HG02884 (cell line): ENCODE measurements at regions not wholly inside any gene's neighbourhood (a gene's known extent, or its start where the extent isn't known, plus 50 kb on each side); places are given as distances from the start of the nearest gene placed in this dataset.

Experiments
- ATAC-seq: cut with Tn5 transposase; IDR thresholded peaks from one replicate; pipeline ENCODE4 v1.9.1; 2021; ENCODE audit warnings: mild to moderate bottlenecking, moderate library complexity; ENCODE audit not compliant: unreplicated experiment

DNA sequence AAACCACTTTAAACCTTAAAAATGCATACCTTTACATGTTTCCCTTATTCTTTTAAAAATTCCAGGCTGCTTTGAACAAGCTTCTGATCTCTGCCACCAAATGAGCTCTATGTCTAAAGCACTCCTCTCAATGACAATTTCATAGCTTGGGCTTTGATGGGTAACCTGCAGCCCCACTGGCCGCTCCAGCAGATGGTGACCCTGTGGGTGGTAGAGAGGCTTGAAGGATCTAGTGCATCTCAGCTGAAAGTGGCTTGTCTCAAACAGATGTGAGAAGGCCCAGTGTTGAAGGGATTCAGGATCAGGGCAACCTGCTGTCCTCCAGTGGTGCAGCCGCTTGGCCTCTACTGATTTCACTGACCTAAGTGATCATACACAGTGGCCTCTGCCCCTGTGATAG lies 84.7 kb upstream of the IRF2BP2 start:
- no peak for ATAC-seq

DNA sequence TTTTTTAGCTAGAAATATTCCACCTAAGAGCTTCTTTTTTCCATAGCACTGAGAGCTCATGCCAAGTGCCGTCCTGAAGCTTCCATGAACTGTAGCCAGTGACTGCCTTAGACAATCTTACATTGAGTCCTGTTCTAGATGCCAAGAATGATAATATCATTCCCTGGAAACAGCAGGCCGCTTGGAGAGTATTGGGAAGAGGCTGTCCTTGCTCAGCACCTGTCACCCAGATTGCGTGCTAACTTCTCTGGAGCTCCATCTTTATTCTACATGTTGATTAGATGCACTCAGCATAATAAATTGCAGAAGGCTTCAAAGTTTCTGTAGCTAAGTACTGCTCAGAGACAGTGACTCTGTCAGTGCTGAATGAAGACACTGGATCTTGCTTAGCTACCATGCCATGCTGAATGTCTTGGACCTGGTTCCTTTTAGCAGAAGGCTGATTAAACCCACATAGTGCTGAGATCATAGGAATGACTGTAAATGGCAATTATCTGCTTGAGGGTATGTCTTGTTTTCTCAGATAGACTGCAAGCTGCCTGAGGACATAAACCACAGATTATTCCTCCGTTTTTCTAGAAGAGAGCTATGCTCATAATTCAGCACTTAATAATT lies 83.1 kb upstream of the IRF2BP2 start:
- no peak for ATAC-seq

DNA sequence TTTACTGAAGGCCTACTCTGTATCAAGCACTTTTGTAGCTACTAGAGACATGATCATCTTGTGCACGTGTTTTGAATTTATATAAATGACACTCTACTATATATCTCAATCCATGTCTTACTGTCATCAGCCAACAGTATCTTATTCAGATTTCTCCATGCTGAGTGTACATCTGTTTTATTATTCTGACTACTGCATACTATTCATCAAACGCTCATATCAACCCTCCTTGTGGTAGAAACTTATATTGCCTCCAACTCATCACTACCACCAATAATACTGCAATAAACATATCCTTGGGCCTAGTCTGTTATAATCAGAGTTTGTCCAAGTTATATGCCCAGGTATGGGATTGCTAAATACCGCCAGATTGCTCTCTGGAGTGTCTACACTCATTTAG lies 81.6 kb upstream of the IRF2BP2 start:
- ATAC-seq = no peak

DNA sequence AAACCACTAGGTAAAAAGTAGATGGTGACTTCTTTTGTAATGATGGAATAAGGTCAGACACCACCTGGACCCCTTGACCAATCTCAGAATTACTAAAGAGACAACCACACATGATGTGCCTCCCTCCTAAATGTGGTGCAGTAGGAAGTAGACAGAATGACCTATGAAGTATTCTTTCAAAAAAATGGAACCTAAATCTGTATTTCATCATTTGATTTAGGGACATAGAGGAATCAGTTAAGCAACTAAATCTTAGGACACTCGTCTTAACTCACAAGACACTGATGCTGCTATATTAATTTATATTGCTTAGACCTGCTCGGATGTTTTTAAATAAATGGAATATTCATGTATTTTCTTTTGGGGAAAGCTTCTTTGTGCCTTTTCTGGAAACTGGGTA lies 80.9 kb upstream of the IRF2BP2 start:
- no peak for ATAC-seq

DNA sequence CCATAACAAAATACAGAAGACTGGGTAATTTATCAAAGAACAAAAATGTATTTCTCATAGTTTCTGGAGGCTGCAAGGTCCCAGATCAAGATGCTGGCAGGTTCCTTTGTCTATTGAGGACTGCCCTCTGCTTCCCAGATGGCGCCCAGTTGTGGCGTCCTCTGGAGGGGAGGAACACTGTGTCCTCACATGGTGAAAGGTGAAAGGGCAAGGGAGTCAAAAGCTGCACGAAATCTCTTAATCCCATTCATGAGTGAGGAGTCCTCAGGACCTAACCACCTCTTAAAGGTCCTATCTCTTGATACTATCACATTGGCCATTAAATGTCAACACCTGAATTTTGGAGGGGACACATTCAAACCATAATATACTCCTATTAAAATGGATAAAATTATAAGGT lies 79.3 kb upstream of the IRF2BP2 start:
- ATAC-seq = no peak

DNA sequence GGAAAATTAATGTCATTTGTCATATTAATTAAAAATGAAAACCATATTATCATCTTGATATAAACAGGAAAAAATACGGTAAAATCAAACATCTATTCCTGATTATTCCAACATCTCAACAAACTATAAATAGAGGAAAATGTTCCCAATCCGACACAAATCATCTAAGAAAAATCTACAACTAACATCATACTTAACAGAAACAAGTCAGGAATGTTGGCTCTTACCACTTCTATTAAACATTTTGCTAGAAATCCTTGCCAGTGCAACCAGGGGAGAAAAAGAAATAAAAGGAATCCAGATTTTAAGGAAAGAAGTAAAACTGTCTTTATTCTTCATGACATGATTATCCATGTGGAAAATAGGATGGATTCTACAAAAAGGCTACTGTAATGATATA lies 77.0 kb upstream of the IRF2BP2 start:
- no peak for ATAC-seq

DNA sequence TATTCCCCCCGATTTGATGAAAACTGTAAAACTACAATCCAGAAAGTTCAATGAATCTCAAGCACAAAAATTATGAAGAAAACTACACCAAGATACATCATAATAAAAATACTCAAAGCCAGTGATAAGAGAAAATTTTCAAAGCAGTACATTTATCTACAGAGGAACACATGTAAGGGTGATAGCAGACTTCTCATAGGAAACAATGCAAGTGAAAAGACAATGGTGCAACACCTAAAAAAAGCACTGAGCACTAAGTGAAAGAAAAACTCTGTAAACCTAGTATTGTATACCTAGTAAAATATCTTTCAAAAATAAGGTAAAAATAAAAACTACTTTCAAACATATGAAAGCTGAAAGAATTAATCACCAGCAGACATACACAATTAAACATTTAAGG lies 76.1 kb upstream of the IRF2BP2 start:
- ATAC-seq = no peak

DNA sequence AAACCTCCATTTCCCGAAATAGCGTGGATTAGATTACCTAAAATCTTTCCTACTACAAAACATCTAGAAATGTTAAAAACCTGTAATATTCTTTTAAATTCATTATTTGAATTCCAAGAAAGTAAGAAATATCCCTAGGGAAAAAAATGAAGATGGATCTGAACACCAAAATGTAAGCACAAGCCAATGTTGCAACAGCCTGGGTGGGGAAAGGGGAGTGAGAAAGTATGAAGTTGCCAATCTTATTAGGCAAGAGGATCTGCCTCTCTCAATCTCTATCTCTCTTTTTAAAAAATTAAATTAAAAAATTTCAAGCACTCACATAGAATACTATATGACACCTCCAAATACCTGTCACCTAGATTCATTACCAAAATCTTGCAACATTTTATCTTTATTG lies 74.9 kb upstream of the IRF2BP2 start:
- ATAC-seq = no peak

DNA sequence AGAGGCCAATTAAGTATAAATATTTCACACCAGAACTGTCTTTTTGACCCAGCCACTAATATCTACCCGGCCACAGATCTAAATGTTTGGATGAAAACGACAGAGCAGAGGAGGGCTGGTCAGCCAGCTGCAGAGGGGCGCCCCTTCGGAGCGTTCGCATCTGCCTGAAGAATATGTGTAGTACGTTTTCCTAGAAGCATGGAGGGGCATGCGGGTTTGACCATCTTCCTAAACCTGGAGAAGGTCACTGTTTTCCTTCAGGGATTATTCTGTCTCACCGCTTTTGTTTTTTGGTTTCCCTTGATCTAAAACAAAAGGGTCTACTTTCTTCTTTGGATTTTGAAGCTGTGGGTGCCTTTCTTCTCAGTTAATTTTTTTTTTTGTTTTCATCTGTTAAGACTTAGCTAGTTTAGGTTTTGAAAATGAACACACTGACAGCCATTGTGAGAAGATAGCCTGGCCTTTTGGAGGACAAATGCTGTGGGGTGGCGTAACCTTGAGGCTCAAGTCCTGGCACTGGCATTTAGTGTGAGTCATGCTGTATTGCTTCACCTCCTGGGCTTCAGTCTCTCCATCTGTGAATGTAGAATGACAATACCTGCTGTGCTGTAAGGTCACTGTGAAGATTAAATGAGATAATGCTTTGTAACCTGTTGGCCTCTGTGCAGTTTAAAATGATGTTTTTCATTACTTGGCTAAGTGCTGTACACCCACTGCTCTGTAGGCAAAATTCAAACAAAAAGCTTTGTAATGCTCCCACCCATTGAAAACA lies 74.1 kb upstream of the IRF2BP2 start:
- no peak for ATAC-seq

DNA sequence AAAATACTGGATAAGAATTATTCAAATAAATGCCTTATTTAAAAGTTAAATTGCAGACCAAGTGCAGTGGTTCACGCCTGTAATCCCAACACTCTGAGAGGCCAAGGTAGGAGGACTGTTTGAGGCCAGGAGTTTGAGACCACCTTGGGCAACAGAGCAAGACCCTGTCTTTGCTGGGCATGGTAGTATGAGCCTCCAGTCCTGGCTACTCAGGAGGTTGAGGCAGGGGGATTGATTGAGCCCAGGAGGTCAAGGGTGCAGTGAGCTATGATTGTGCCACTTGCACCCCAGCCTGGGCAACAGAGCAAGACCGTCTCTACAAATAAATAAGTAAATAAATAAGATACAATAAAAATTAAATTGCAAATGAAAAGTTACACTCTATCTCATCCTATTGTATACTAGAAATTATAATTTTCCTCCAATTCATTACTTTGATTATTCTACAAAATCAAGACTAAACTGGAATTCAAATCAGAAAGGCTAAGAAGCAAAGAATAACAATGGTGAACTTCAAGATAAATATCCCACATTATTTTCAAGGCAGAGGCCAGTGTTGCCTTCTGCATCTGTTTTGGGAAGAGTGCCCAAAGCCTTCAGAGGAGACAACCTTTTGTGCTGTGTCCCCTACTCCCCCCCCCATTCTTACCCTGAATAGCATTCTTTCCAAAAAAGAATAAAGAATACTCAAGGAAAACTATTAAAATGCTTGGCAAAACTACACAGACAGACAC lies 73.3 kb upstream of the IRF2BP2 start:
- ATAC-seq = no peak

DNA sequence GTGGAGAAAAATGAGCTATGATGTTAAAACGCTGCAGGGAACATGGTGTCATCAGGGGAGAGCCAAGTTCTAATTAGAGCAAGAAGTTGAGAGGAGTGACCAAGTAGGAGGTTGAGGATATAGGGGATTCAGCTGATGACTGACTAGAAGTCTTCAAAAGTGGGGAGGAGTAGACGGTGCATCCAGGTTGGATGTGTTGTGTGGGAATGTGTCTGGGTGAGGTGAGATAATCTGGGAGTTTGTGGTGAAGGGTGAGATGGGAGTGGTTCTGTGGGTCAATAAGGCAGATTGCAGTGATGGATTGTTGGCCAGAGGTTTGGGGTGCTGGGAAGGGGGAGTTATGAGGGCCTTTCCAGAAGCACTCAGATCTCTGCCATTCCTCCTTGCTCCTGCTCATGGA lies 72.0 kb upstream of the IRF2BP2 start:
- no peak for ATAC-seq

DNA sequence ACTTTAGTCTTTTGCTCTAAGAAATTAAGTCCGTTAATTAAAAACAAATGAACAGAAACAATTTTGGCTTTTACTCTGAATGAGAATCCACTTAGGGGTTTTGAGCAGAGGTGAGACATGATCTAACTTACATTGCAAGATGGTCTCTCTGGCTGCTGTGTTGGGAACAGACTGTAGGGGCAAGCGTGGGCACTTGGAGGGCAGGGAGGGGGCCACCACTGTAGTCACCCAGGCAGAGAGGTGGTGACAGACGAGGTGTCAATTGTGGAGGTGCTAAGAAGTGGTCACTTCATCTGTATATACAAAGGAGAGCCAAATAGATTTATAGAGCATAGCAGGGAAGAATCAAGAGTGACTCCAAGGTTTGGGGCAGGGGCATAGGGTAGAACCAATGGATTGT lies 71.1 kb upstream of the IRF2BP2 start:
- no peak for ATAC-seq

DNA sequence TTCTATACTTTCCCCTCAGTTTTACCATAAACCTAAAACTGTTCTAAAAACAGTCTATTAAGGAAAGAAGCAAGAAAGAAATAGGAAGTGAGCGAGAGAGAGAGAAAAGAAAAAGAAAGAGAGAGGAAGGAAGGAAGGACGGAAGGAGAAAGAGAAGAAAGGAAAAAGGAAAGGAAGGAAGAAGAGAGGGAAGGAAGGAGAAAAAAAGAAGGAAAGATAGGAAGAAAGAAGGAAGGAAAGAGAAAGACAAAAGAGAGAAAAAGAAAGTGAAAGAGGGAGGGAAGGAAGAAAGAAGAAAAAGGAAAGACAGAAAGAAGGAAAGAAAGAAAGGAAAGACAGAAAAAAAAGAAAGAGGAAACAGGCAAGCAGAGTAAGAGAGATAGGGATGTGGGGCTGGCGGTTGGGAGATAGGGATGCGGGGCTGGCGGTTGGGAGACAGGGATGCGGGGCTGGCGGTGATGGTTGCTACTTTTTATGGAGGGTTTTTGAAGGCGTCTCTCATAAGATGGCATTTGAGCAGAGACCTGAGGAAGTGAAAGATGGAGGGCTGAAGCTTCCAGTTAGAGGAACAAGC lies 70.4 kb upstream of the IRF2BP2 start:
- no peak for ATAC-seq

DNA sequence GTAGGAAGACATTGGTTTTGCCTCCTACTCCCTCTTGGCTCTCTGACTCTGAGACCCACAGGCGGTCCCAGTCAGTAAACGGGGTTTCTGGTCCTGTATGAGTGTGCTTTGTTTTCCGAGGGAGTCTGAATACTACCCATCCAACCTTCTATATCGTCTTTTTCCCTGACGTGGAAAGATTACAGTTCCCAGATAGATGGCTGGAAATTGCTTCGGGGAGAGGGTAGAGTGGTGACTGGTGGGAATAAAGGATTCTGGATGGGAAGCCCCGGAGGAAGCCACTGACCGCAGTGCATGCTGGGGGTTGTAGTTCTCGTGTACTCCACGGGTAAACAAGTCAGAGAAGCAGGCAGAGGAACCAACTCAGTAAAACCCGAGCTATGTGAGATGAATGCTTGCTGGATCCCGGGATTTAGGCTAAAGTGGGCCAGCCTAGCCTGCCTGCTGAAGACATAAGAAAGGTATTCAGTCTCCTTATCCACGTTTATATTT lies 66.2 kb upstream of the IRF2BP2 start:
- ATAC-seq = no peak

DNA sequence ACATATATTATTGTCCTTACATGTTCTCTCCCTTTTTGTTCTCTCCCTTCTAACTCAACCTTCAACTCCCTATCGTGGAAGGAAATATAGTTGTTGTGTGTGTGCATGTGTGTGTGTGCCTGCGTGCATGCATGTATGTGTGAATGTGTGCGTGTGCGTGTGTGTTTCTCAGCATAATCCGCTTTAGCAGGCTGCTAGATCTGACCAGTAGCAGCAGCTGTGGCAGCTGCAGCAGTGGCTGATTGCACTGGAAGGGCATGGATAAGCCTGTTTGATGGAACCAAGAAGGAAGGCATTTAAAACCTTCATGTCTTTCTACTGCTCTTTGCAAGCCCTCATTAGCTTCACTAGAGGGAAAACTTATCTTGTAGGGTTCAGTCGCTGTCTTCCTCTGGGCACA lies 65.6 kb upstream of the IRF2BP2 start:
- no peak for ATAC-seq

DNA sequence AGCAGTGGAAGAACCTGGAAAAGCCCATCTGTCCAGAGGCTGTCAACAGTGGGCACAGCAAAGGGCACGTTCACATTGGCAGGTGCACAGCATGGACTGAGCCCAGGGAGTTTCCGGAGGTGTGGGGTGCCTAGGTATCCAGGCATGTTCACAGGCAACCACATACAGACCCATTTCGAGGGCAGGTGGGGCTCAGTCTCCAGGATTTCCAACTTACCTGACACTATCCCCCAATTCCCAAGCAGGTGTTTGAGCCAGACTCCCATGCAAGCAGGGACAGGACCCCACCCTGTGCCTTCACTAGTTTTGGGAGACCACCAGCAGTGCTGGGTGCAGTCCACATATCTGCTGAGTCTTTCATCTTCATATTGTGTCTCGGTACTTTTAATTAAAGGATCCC lies 65.0 kb upstream of the IRF2BP2 start:
- no peak for ATAC-seq

DNA sequence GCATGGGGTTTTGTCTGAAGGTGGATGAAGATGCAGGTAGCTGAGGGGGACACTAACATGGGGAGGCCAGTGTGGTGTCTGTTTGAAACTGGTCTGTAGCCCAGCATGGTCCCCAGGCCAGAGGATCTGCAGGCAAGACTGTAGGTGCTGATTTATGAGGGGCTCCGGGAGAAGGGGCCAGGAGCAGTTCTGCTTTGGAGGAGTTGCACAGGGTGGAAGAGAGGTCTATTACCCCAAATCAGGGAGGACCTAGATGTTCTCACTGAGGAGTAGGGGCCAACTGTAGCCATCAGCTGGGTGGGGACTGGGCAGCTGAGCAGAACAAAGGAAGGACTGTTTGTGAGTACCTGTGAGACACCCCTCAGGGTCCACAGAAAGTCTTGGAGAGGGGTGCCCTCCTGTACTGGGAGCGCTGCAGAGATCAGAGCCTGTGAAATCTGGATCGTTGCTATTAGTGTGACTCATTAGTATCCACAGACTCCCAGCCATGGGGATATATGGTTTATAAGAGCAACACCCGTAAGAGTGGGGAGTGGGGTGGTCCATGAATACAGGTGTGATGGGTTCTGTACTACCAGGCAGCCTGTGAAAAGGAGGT lies 64.3 kb upstream of the IRF2BP2 start:
- no peak for ATAC-seq

DNA sequence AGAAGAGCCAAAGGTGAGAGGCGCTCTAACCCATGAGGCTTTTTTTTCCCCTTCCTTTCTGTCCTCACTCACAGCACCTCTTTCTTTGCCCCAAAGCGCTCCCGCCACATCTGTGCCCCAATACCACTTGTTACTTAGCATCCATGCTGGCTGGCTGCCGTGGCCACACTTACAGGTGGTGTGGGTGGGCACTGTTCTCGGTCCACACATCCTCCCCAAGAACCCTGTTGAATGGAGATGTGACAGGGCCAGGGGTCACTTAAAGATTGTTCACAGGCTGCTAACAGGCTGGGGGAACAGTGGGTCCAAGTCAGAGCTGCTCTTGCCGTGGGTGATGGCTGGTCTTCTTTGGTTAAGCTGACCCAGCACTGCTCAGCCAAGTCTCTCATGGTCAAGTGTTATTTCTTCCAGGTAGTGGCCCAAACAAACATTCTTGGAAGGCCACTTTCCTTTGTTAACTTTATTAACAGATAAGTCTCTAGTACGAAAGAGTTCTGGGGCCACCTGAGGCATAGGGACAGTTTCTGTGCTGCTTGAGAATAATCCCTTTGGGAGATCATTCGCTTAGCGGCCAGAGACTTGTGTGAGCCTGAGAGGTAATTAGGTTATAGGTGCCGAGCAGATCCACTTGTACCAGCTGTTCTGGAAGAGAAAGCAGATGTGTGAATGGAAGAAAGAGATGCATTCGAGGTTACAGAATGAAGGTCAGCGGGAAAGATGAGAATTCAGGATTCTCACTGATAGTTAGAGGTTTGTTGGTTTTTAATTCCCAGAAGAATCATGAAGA lies 62.6 kb upstream of the IRF2BP2 start:
- no peak for ATAC-seq

DNA sequence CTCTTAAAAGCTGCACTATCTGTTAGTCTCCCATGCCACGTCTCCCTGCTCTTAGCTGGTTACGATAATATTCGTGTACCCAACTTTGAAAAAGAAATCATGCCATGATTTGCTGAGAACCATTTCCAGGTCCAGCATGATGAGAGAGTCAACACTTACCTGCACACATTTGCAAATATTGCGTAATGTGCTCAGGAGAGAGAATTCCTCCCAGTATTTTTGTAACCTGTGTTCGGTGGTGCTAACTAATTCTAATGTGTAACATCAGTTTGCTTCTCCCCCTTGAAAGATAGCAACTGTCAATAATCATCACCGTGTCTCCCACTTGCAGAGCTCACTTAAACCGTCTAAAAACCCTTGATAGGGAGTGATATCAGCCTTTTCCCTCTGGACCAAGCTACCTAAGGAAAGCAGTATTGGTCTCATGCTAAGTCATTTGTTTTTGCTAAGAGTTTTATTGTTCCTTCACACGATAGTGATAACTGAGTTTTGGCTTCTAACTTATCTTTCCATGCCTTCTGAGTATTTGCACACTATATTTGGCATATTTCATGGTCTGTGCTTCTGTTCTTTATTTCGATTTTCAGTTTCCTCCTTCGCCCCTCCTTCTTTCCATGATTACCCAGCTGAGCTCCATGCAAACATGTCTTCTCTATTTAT lies 61.1 kb upstream of the IRF2BP2 start:
- no peak for ATAC-seq

DNA sequence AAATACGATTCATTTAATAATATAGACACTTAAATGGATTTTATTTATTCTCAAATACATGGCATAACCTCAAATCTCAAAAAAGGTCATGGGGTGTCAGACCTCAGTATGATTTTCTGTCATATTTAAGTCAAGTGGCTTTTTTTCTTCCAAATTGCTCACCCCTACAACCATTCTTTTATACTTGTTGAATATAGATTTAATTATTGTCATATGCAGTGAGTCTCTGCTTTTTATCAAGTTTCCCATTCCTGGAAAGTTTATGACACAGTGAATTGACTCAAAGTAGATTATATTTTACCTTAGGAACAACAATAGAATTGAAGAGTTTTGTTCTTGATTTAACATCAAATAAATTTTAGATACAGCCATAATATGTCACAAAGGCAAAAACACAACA lies 59.5 kb upstream of the IRF2BP2 start:
- no peak for ATAC-seq
